AG08395 (cell line): ENCODE measurements at regions not wholly inside any gene's neighbourhood (a gene's known extent, or its start where the extent isn't known, plus 50 kb on each side); places are given as distances from the start of the nearest gene placed in this dataset.

ENCODE experiments used
- DNase-seq: peaks from one replicate; pipeline ENCODE4 v3.0.0; 2012; ENCODE audit warnings: mixed read lengths, low spot score

GRCh38 chr2:153105829-153106578 is 372.6 kb downstream of the RPRM start:
- no peak for DNase-seq

DNA sequence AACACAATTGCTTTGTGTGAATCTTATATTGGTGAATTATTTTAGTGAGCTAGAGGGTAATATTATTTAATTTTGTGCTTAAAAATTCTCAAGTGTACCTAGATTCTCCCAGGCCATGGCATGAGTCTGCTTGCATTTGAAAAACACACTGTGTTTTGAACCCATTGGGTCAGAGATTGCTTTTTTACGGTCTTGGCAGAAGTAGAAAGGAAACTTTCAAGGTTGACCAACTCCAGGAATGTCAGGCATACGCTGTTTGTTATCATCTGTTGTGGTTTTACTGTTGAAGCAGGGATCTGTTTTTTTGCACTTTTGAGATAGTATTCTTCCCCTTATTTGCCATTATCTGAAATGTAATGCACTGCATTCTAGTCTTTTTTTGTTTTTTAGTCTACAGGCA is 377.4 kb downstream of the RPRM start:
- DNase-seq: no peak

DNA sequence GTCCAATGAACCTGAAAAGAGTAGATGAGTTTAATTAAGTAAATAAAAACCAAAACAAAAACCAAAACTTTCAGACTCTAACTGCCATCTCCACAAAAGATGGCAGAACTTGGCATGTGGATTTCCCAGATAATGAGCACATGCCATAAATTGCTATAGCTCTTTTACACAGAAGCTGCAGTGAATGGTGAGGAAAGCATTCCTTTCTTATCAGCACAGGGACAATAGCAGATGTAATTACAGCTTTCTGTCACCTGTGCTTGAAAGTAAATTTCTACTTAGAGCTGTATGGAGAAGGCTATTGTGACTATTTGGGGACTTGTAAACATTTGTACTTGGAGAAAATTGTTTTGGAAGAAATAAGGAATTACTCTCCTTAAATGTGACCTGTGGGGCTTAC is 378.4 kb downstream of the RPRM start:
- DNase-seq: no peak

- no peak for DNase-seq
Observed at GRCh38 chr2:153098073-153098472, 379.7 kb downstream of the ARL6IP6 start.

GRCh38 chr2:153096272-153096671 is 377.9 kb downstream of the ARL6IP6 start:
- no peak for DNase-seq

DNA sequence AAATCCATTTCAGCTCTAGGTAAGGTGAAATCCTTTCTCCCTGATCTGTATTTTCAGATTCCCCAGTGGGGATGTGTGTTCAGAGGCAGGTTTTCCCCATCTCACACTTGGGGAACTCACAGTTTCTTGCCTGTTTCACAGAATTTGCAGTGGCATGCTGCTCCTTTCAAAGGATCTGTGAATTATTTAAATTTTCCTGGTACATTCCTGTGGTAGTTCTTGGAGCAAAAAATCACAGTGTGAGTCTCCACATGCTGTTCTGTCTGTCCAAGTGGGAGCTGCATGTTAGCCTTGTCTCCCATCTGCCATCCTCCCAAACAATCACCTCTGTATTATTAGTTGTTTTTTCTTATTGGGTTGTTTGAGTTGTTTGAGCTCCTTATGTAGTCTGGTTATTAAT is 372.9 kb downstream of the ARL6IP6 start:
- DNase-seq: no peak

DNA sequence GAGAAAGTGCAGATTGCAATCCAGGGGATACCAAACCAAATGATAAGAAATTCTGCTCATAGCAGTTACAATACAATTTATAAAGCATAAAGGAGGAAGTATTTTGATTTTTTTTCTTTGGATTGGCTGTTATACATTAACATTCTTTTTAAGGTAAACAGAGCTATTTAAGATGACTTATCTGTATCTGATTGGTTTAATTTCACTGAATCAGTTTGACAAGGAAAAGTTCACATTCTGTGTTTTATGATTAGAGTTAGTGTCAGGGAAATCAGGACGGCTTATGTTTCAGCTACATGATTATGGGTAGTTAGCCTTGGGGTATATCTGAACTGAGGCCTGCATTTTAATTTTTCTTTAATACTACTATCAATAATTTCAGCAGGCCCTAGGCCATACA is 360.9 kb downstream of the ARL6IP6 start:
- no peak for DNase-seq

GRCh38 chr2:153077311-153077710 is 358.9 kb downstream of the ARL6IP6 start:
- DNase-seq: no peak

- DNase-seq: no peak
Observed at GRCh38 chr2:153074207-153074606, 355.8 kb downstream of the ARL6IP6 start.

GRCh38 chr2:153072813-153073212 is 354.4 kb downstream of the ARL6IP6 start:
- DNase-seq: no peak

GRCh38 chr2:153072077-153072476 is 353.7 kb downstream of the ARL6IP6 start:
- no peak for DNase-seq

DNA sequence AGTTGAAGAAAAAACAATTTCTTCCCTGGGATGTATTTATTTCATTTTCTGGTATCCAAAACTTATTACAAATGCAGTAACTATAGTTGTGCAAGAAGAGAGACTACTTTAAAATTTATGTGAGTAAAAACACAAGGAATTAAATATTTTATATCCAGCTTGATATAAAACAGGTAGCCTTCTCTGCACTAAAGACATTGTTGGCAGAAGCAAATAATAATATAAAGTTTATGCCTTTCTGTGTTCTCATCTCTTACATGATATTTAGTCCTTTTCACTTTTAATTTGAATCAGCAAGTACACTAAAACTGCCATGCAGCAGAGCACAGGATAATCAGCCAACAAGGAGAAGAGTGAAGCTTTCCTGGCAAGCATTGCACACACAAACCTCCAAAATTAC is 352.7 kb downstream of the ARL6IP6 start:
- no peak for DNase-seq

DNA sequence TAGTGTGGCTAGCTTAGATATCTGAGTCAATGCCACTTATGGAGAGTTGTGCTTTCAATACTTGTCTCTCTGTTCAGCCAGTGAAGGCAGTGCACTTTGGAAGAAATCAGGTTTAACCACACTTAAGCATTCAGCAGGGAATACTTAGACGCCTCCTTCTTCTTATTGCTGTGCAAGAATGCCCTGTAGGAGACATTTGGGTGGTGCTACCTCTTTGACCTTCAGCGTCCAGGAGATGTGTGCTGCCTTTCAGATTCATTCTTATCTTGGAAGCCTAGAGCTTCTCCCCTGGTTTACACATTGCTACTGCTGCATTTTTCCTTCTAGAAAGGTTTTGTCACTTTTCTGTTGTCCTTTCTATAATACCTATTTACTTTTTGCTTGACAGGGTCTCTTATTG is 350.5 kb downstream of the ARL6IP6 start:
- no peak for DNase-seq

DNA sequence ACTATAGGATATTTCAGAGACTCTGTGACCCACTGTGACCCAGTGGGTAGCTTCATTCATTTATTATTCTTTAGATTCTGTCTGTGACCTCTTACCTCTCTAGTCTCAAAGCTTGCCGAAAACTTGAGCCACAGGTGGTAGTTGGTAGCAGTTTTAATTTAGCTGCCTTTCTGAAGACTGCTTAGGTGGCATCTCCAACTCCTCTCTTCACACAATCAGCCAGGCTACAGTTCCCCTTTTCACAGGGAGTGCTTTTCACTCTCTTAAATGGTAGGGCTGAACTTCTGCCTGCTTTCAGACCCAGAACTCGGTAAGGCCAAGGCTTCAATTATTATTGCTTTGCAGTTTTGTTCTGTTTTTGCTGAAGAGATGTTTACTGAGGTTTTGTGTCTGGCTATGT is 349.6 kb downstream of the ARL6IP6 start:
- DNase-seq: no peak

- no peak for DNase-seq
Observed at GRCh38 chr2:153059338-153060052, 341.1 kb downstream of the ARL6IP6 start.

GRCh38 chr2:153057743-153058142 is 339.3 kb downstream of the ARL6IP6 start:
- DNase-seq: no peak

- DNase-seq: no peak
Observed at GRCh38 chr2:153055182-153055581, 336.8 kb downstream of the ARL6IP6 start.

GRCh38 chr2:153052807-153053559 is 334.6 kb downstream of the ARL6IP6 start:
- DNase-seq: no peak

GRCh38 chr2:153047220-153047619 is 328.8 kb downstream of the ARL6IP6 start:
- DNase-seq: no peak

DNA sequence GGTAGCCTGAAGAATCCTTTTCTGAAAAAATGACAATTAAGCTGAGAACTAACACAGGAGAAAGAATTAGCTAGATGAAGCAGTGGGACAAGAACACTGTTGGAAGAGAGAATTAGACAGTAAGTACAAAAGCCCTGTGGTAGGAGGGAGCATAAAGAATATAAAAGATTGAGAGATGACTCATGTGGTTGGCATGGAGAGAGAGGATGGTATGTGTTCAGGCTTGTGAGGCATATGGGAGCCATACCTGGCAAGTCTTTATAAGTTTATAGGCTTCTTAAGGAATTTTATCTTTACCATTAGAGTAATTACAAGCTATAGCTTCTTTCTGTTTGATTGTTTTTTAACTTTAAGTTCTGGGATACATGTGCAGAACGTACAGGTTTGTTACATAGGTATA is 325.0 kb downstream of the ARL6IP6 start:
- DNase-seq: no peak

- no peak for DNase-seq
Observed at GRCh38 chr2:153028626-153029025, 310.2 kb downstream of the ARL6IP6 start.

- no peak for DNase-seq
Observed at GRCh38 chr2:153027533-153027932, 309.1 kb downstream of the ARL6IP6 start.

DNA sequence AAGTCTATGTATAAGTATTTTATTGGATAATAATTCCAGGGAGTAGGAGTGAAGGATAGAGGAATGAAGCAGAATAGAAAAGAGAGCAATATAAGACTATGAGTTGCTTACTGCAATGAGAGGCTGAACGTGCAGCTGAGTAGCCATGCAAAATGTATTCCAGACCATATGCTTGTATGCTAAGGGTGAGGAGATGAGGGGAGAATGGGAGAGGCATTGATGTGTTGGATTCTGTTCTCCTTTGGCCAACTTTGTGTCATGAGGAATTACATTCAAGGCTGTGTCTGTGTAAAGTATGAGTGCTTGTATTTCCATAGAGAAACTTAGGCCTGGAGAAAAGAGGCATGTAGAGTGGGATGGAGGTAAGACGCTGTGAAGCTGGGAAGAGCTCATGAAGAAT is 301.8 kb downstream of the ARL6IP6 start:
- no peak for DNase-seq
